Astrocyte of the spinal cord (primary cell): ENCODE measurements at regions not wholly inside any gene's neighbourhood (a gene's known extent, or its start where the extent isn't known, plus 50 kb on each side); places are given as distances from the start of the nearest gene placed in this dataset.

Source experiments
- DNase-seq: peaks from one replicate; pipeline ENCODE4 v3.0.0; 2011; ENCODE audit warnings: low read depth, low spot score
- H3K4me3 ChIP-seq: 2 replicates; pipeline ENCODE4 v1.5.1; 2011; ENCODE audit warnings: low read depth, mild to moderate bottlenecking, low read length, moderate library complexity
- CTCF ChIP-seq: IDR thresholded peaks from 2 replicates; pipeline ENCODE4 v1.5.1; 2012; ENCODE audit warnings: low read depth, mild to moderate bottlenecking, low read length, inconsistent platforms
- in situ Hi-C: cut with HindIII; loops from 2 replicates; pipeline ENCODE4 v1.10.0; 2017; ENCODE audit warnings: low sequenced_read_pairs

- H3K4me3 ChIP-seq = no peak overlapping the region
- no peak for DNase-seq
- no peak for TF ChIP-seq CTCF
- in situ Hi-C loops = no loop called here
These were observed 558.6 kb upstream of the ADGRL2 start for GRCh38 chr1:81242103-81242502.

- TF ChIP-seq CTCF = no peak
- H3K4me3 ChIP-seq = peak overlapping the region; percentile 24
- in situ Hi-C loops = no loop called here
- no peak for DNase-seq
These were observed 562.6 kb upstream of the ADGRL2 start for GRCh38 chr1:81238129-81238528.

- no peak for TF ChIP-seq CTCF
- H3K4me3 ChIP-seq = peak overlapping the region; percentile 24
- in situ Hi-C loops = no loop called here
These were observed 563.2 kb upstream of the ADGRL2 start for GRCh38 chr1:81237473-81238089.

GRCh38 chr1:81234237-81234636, 566.5 kb upstream of the ADGRL2 start:
- in situ Hi-C loops = no loop called here
- no peak for TF ChIP-seq CTCF
- DNase-seq = no peak
- H3K4me3 ChIP-seq = no peak overlapping the region

More at GRCh38 chr1:81237473-81238089, 563.2 kb upstream of the ADGRL2 start:
- no peak for DNase-seq

GRCh38 chr1:81233591-81233990, 567.1 kb upstream of the ADGRL2 start:
- no peak for DNase-seq
- in situ Hi-C loops = no loop called here
- no peak for TF ChIP-seq CTCF
- no peak overlapping the region for H3K4me3 ChIP-seq

GRCh38 chr1:81232420-81232819, 568.3 kb upstream of the ADGRL2 start:
- no peak for TF ChIP-seq CTCF
- DNase-seq = no peak
- H3K4me3 ChIP-seq = no peak overlapping the region
- in situ Hi-C loops = no loop called here

GRCh38 chr1:81231729-81232038, 569.0 kb upstream of the ADGRL2 start:
- peak; percentile 5 for DNase-seq
- in situ Hi-C loops = no loop called here
- TF ChIP-seq CTCF = no peak
- no peak overlapping the region for H3K4me3 ChIP-seq
